Tibial artery (tissue), 4 donors: ENCODE measurements at regions not wholly inside any gene's neighbourhood (a gene's known extent, or its start where the extent isn't known, plus 50 kb on each side); places are given as distances from the start of the nearest gene placed in this dataset.

Source experiments
- DNase-seq, 2 donors: peaks; one replicate each; pipeline ENCODE4 v3.0.0-alpha.2; 2019
- H3K27ac ChIP-seq, 2 donors: fragments of 200-600 bp; sonication (generic) in 1 of 2; 1 replicate in 1 of 2; 2 replicates in 1 of 2; pipeline ENCODE4 v1.5.1; 2018 to 2019; ENCODE audit warnings: mild to moderate bottlenecking in 1 of 2
- H3K27me3 ChIP-seq, 2 donors: fragments of 200-600 bp; sonication (generic) in 1 of 2; one replicate each; pipeline versions ENCODE4 v1.5.1 to v1.6.0; 2016 to 2019
- H3K36me3 ChIP-seq, 3 donors: fragments of 200-600 bp; sonication (generic) in 2 of 3; one replicate each; pipeline ENCODE4 v1.5.1; 2016 to 2019; ENCODE audit warnings: mild to moderate bottlenecking in 2 of 3
- H3K4me1 ChIP-seq, 4 donors: fragments of 200-600 bp; sonication (generic) in 2 of 4; 1 replicate in 3 of 4; 2 replicates in 1 of 4; pipeline ENCODE4 v1.5.1; 2016 to 2019
- H3K4me3 ChIP-seq, 2 donors: fragments of 200-600 bp; sonication (generic) in 1 of 2; 1 replicate in 1 of 2; 2 replicates in 1 of 2; pipeline ENCODE4 v1.5.1; 2018 to 2019; ENCODE audit warnings: mild to moderate bottlenecking in 2 of 2
- H3K9me3 ChIP-seq, 3 donors: fragments of 200-600 bp; sonication (generic) in 1 of 3; one replicate each; pipeline ENCODE4 v1.5.1; 2016 to 2019
- CTCF ChIP-seq, 2 experiments: fragments of 200-600 bp in 1 of 2; fragments of 450-650 bp in 1 of 2; IDR thresholded peaks; one replicate each; pipeline ENCODE4 v1.5.1; 2017 to 2019; ENCODE audit warnings: antibody characterized with exemption in 2 of 2, mild to moderate bottlenecking in 1 of 2, moderate library complexity in 1 of 2
- intact Hi-C: fragments of 100-400 bp; cut with DNase I; formaldehyde crosslinking; loops from one replicate; pipeline ENCODE4 v1.15.0; 2023; ENCODE audit warnings: low total_unique reads

GRCh38 chr11:121769191-121769590 is 316.4 kb upstream of the SORL1-AS1 start:
- H3K36me3 ChIP-seq = no peaks in the 10 kb centered on the region
- intact Hi-C loops = no loop called here
- no peaks in the 10 kb centered on the region for H3K4me1 ChIP-seq
- DNase-seq = no peak
- no peak for TF ChIP-seq CTCF (IDR thresholded peaks at IDR 0.05)
- no peaks in the 10 kb centered on the region for H3K9me3 ChIP-seq
- no peak overlapping the region for H3K27ac ChIP-seq
- no peaks in the 10 kb centered on the region for H3K27me3 ChIP-seq
- H3K4me3 ChIP-seq = no peak overlapping the region

- no peaks in the 10 kb centered on the region for H3K27me3 ChIP-seq
- TF ChIP-seq CTCF (IDR thresholded peaks at IDR 0.05) = no peak
- no peak overlapping the region for H3K27ac ChIP-seq
- peaks cover 4 to 9% (median 7%) of the 10 kb centered on the region in 4 donors for H3K4me1 ChIP-seq
- H3K4me3 ChIP-seq = no peak overlapping the region
- H3K9me3 ChIP-seq = no peaks in the 10 kb centered on the region
- no peaks in the 10 kb centered on the region for H3K36me3 ChIP-seq
- DNase-seq = no peak
- intact Hi-C loops = no loop called here
Observed at GRCh38 chr11:121767433-121767832, 314.7 kb upstream of the SORL1-AS1 start.

GRCh38 chr11:121766991-121767390 is 314.2 kb upstream of the SORL1-AS1 start:
- Histone ChIP-seq H3K4me3 (no peak overlapping the region), H3K27ac (no peak overlapping the region), H3K4me1 (peaks cover 4 to 9% (median 8%) of the 10 kb centered on the region in 4 donors), H3K9me3 (no peaks in the 10 kb centered on the region), H3K36me3 (no peaks in the 10 kb centered on the region), H3K27me3 (no peaks in the 10 kb centered on the region)
- intact Hi-C loops = no loop called here
- DNase-seq = no peak
- TF ChIP-seq CTCF (IDR thresholded peaks at IDR 0.05) = no peak

- no peak for DNase-seq
- Histone ChIP-seq H3K27me3 (no peaks in the 10 kb centered on the region), H3K9me3 (no peaks in the 10 kb centered on the region), H3K27ac (no peak overlapping the region), H3K36me3 (no peaks in the 10 kb centered on the region), H3K4me1 (peaks cover 4 to 9% (median 8%) of the 10 kb centered on the region in 4 donors), H3K4me3 (no peak overlapping the region)
- intact Hi-C loops = no loop called here
- no peak for TF ChIP-seq CTCF (IDR thresholded peaks at IDR 0.05)
Observed at GRCh38 chr11:121766166-121766565, 313.4 kb upstream of the SORL1-AS1 start.

GRCh38 chr11:121763526-121763925 is 310.8 kb upstream of the SORL1-AS1 start:
- intact Hi-C loops = no loop called here
- no peaks in the 10 kb centered on the region for H3K9me3 ChIP-seq
- H3K4me3 ChIP-seq = no peak overlapping the region
- no peak overlapping the region for H3K27ac ChIP-seq
- H3K4me1 ChIP-seq = peaks cover 4 to 9% (median 8%) of the 10 kb centered on the region in 4 donors
- no peaks in the 10 kb centered on the region for H3K27me3 ChIP-seq
- DNase-seq = no peak
- TF ChIP-seq CTCF (IDR thresholded peaks at IDR 0.05) = no peak
- no peaks in the 10 kb centered on the region for H3K36me3 ChIP-seq

- Histone ChIP-seq H3K9me3 (no peaks in the 10 kb centered on the region), H3K4me1 (peaks cover 4 to 12% (median 8%) of the 10 kb centered on the region in 4 donors), H3K36me3 (no peaks in the 10 kb centered on the region), H3K4me3 (no peak overlapping the region), H3K27me3 (no peaks in the 10 kb centered on the region), H3K27ac (no peak overlapping the region)
- DNase-seq = no peak
- TF ChIP-seq CTCF (IDR thresholded peaks at IDR 0.05) = no peak
- intact Hi-C loops = no loop called here
Observed at GRCh38 chr11:121762820-121763219, 310.1 kb upstream of the SORL1-AS1 start.
